ENCODE measurements at regions not wholly inside any gene's neighbourhood (a gene's known extent, or its start where the extent isn't known, plus 50 kb on each side); places are given as distances from the start of the nearest gene placed in this dataset.
A peak's percentile ranks its signal among the peaks of the same experiment; 100 is the strongest.

GRCh38 chr9:79220666-79221065 lies 351.1 kb upstream of the TLE4 start:
- Histone ChIP-seq H3K79me2 (ENCODE audit: control insufficient read depth, insufficient read depth, low read length) (no peaks in the 10 kb centered on the region), H2AFZ (ENCODE audit: low read depth, low read length) (no peak overlapping the region), H3K27me3 (ENCODE audit: control insufficient read depth in 2 of 2, insufficient read depth in 2 of 2, low read length in 2 of 2) (no peaks in the 10 kb centered on the region), H3K27ac (ENCODE audit: insufficient read depth, low read depth, low read length) (no peak overlapping the region), H3K9me3 (replicated peaks; ENCODE audit: control insufficient read depth, insufficient read depth, low read length) (no peaks in the 10 kb centered on the region), H3K9ac (replicated peaks; ENCODE audit: extremely low read depth, insufficient read depth, low read length) (no peak overlapping the region), H3K4me2 (ENCODE audit: insufficient read depth, low read length) (no peak overlapping the region), H3K4me1 (ENCODE audit: control insufficient read depth, extremely low read depth, insufficient read depth, low read length) (no peaks in the 10 kb centered on the region), H3K9me1 (replicated peaks; ENCODE audit: control insufficient read depth, extremely low read depth, insufficient read depth, low read length) (no peaks in the 10 kb centered on the region), H3K36me3 (ENCODE audit: control insufficient read depth in 2 of 2, extremely low read depth in 1 of 2, insufficient read depth in 2 of 2, low read length in 2 of 2) (no peaks in the 10 kb centered on the region), H3K4me3 (replicated peaks in 1 of 3; ENCODE audit: insufficient read depth in 1 of 3, low read depth in 1 of 3, low read length in 3 of 3) (no peak overlapping the region), H4K20me1 (replicated peaks; ENCODE audit: control insufficient read depth, extremely low read depth, insufficient read depth, low read length) (no peaks in the 10 kb centered on the region)
- DNase-seq (ENCODE audit: low read depth, low spot score) (no peak), FAIRE-seq (no peak)
- CTCF ChIA-PET: no interaction called here
- no TSS peak for BruUV-seq (replicated peaks)
- no peak for TF ChIP-seq JUN (IDR thresholded peaks at IDR 0.05; ENCODE audit: borderline replicate concordance, insufficient read depth, insufficient read length, low read depth)
- POLR2A ChIA-PET: no interaction called here
- dilution Hi-C loops (cut with MboI; ENCODE audit: extremely low pct_ligation_motif_present, low sequenced_read_pairs): no loop called here
- intact Hi-C loops (cut with micrococcal nuclease): no loop called here

GRCh38 chr9:79221084-79221483 lies 350.7 kb upstream of the TLE4 start:
- intact Hi-C loops (cut with micrococcal nuclease): no loop called here
- no peaks in the 10 kb centered on the region for H3K9me3 ChIP-seq (replicated peaks; ENCODE audit: control insufficient read depth, insufficient read depth, low read length)
- no peaks in the 10 kb centered on the region for H3K27me3 ChIP-seq (ENCODE audit: control insufficient read depth in 2 of 2, insufficient read depth in 2 of 2, low read length in 2 of 2)
- H2AFZ ChIP-seq (ENCODE audit: low read depth, low read length): no peak overlapping the region
- no peaks in the 10 kb centered on the region for H3K36me3 ChIP-seq (ENCODE audit: control insufficient read depth in 2 of 2, extremely low read depth in 1 of 2, insufficient read depth in 2 of 2, low read length in 2 of 2)
- no peak overlapping the region for H3K4me3 ChIP-seq (replicated peaks in 1 of 3; ENCODE audit: insufficient read depth in 1 of 3, low read depth in 1 of 3, low read length in 3 of 3)
- ChIA-PET POLR2A (no interaction called here), CTCF (no interaction called here)
- H3K4me2 ChIP-seq (ENCODE audit: insufficient read depth, low read length): no peak overlapping the region
- H3K9ac ChIP-seq (replicated peaks; ENCODE audit: extremely low read depth, insufficient read depth, low read length): no peak overlapping the region
- no peaks in the 10 kb centered on the region for H3K79me2 ChIP-seq (ENCODE audit: control insufficient read depth, insufficient read depth, low read length)
- dilution Hi-C loops (cut with MboI; ENCODE audit: extremely low pct_ligation_motif_present, low sequenced_read_pairs): no loop called here
- BruUV-seq (replicated peaks): no TSS peak
- H3K4me1 ChIP-seq (ENCODE audit: control insufficient read depth, extremely low read depth, insufficient read depth, low read length): no peaks in the 10 kb centered on the region
- FAIRE-seq (no peak), DNase-seq (ENCODE audit: low read depth, low spot score) (peak; percentile 8)
- peak; percentile 62 for TF ChIP-seq FOS (IDR thresholded peaks at IDR 0.05; ENCODE audit: borderline replicate concordance, insufficient read depth, low read length)
- no peak for TF ChIP-seq POLR2A (IDR thresholded peaks at IDR 0.05; ENCODE audit: low read depth, low read length)
- H4K20me1 ChIP-seq (replicated peaks; ENCODE audit: control insufficient read depth, extremely low read depth, insufficient read depth, low read length): no peaks in the 10 kb centered on the region
- H3K9me1 ChIP-seq (replicated peaks; ENCODE audit: control insufficient read depth, extremely low read depth, insufficient read depth, low read length): no peaks in the 10 kb centered on the region
- H3K27ac ChIP-seq (ENCODE audit: insufficient read depth, low read depth, low read length): no peak overlapping the region
